MCF 10A (cell line): ENCODE measurements at regions not wholly inside any gene's neighbourhood (a gene's known extent, or its start where the extent isn't known, plus 50 kb on each side); places are given as distances from the start of the nearest gene placed in this dataset.

Source experiments
- BruUV-seq: library from RNA; stranded (reverse); fragments of 400-500 nt; replicated peaks from 2 replicates; lab custom pipeline; 2021; lab: Mats Ljungman, UMichigan
- CTCF ChIA-PET: fragments of 300-600 bp; sonication (Branson Sonifier 250); formaldehyde crosslinking; extraction: SDS; loops from one replicate; lab custom pipeline; 2021; ENCODE audit warnings: antibody characterized with exemption, inconsistent platforms; lab: Yijun Ruan, JAX
- POLR2A ChIA-PET: fragments of 300-600, 350-650 bp; sonication (Branson Sonifier 250); formaldehyde crosslinking; extraction: SDS; loops from one replicate; lab custom pipeline; 2020; ENCODE audit warnings: antibody characterized with exemption, inconsistent platforms; lab: Yijun Ruan, JAX
- DNase-seq: peaks from one replicate; pipeline ENCODE4 v3.0.0-alpha.2; 2018; ENCODE audit not compliant: unreplicated experiment
- H3K27ac Mint-ChIP-seq: one replicate; pipeline ENCODE4 v1.8.0; 2022; ENCODE audit warnings: mild to moderate bottlenecking, low read depth, mixed read lengths; ENCODE audit not compliant: unreplicated experiment
- H3K27me3 Mint-ChIP-seq: one replicate; pipeline ENCODE4 v1.8.0; 2022; ENCODE audit warnings: mixed read lengths; ENCODE audit not compliant: insufficient read depth, unreplicated experiment
- H3K36me3 Mint-ChIP-seq: one replicate; pipeline ENCODE4 v1.8.0; 2022; ENCODE audit warnings: mild to moderate bottlenecking, moderate library complexity, mixed read lengths; ENCODE audit not compliant: insufficient read depth, unreplicated experiment
- H3K4me1 Mint-ChIP-seq: one replicate; pipeline ENCODE4 v1.8.0; 2022; ENCODE audit warnings: mixed read lengths; ENCODE audit not compliant: insufficient read depth, unreplicated experiment
- H3K4me3 Mint-ChIP-seq: one replicate; pipeline ENCODE4 v1.8.0; 2022; ENCODE audit warnings: mild to moderate bottlenecking, moderate library complexity, mixed read lengths; ENCODE audit not compliant: unreplicated experiment
- H3K9me3 Mint-ChIP-seq: one replicate; pipeline ENCODE4 v1.8.0; 2022; ENCODE audit warnings: mixed read lengths; ENCODE audit not compliant: unreplicated experiment
- CTCF ChIP-seq: fragments of 200-600 bp; IDR thresholded peaks from one replicate; pipeline ENCODE4 v1.8.0; 2022; ENCODE audit warnings: antibody characterized with exemption, mild to moderate bottlenecking; ENCODE audit not compliant: unreplicated experiment
- intact Hi-C: fragments of 100-400 bp; cut with micrococcal nuclease; formaldehyde crosslinking; loops from 2 replicates; pipeline ENCODE4 v1.14.1; 2022

GRCh38 chr5:35443803-35444595 is 173.7 kb upstream of the SPEF2 start:
- H3K27ac Mint-ChIP-seq: no peak overlapping the region
- H3K27me3 Mint-ChIP-seq: no peaks in the 10 kb centered on the region
- CTCF ChIA-PET: interaction anchor here (1.7 kb wide), 1 partner anchor 215 kb away, joined by 4 read pairs; no protein-coding TSS in a partner anchor
- no peak for TF ChIP-seq CTCF
- no peak overlapping the region for H3K4me3 Mint-ChIP-seq
- intact Hi-C loops: no loop called here
- no peaks in the 10 kb centered on the region for H3K36me3 Mint-ChIP-seq
- no peaks in the 10 kb centered on the region for H3K9me3 Mint-ChIP-seq
- BruUV-seq: no TSS peak
- no peak for DNase-seq
- no peaks in the 10 kb centered on the region for H3K4me1 Mint-ChIP-seq
- POLR2A ChIA-PET: no interaction called here

- H3K4me3 Mint-ChIP-seq: no peak overlapping the region
- H3K36me3 Mint-ChIP-seq: no peaks in the 10 kb centered on the region
- no peak for DNase-seq
- H3K27me3 Mint-ChIP-seq: no peaks in the 10 kb centered on the region
- intact Hi-C loops: no loop called here
- no peak overlapping the region for H3K27ac Mint-ChIP-seq
- ChIA-PET POLR2A (no interaction called here), CTCF (interaction anchor here (1.7 kb wide), 1 partner anchor 214 kb away, joined by 4 read pairs; no protein-coding TSS in a partner anchor)
- H3K4me1 Mint-ChIP-seq: peaks cover 5% of the 10 kb centered on the region
- BruUV-seq: no TSS peak
- TF ChIP-seq CTCF: no peak
- no peaks in the 10 kb centered on the region for H3K9me3 Mint-ChIP-seq
Measured at GRCh38 chr5:35442885-35443639, 174.6 kb upstream of the SPEF2 start.

- ChIA-PET POLR2A (no interaction called here), CTCF (no interaction called here)
- Mint-ChIP-seq H3K9me3 (no peaks in the 10 kb centered on the region), H3K4me1 (peaks cover 5% of the 10 kb centered on the region), H3K4me3 (no peak overlapping the region), H3K36me3 (no peaks in the 10 kb centered on the region), H3K27me3 (peaks cover under 1% of the 10 kb centered on the region), H3K27ac (no peak overlapping the region)
- intact Hi-C loops: no loop called here
- no TSS peak for BruUV-seq
- TF ChIP-seq CTCF: no peak
- no peak for DNase-seq
Measured at GRCh38 chr5:35440409-35440808, 177.3 kb upstream of the SPEF2 start.

DNA sequence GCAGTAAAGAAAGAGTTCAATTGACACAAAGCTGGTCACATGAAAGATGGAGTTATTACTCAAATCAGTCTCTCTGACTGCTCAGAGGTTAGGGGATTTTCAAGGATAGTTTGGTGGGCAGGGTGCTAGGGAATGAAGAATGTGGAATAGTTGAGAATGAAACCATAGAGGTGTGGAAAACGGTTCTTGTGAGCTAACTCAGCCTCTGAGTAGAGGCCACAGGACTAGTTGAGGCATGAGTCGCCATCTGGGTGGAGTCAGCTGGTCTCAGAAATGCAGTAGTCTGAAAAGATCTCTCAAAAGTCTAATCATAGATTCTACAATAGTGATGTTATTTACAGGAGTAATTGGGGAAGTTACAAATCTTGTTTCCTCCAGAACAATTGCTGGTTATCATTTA is 178.9 kb upstream of the SPEF2 start:
- ChIA-PET CTCF (interaction anchor here (0.7 kb wide), 3 partner anchors 23 to 351 kb away, joined by 3 to 4 read pairs (median 3); no protein-coding TSS in a partner anchor), POLR2A (no interaction called here)
- Mint-ChIP-seq H3K9me3 (no peaks in the 10 kb centered on the region), H3K27ac (no peak overlapping the region), H3K4me3 (no peak overlapping the region), H3K36me3 (no peaks in the 10 kb centered on the region), H3K27me3 (peaks cover 16% of the 10 kb centered on the region), H3K4me1 (peaks cover 5% of the 10 kb centered on the region)
- no peak for TF ChIP-seq CTCF
- intact Hi-C loops: no loop called here
- DNase-seq: no peak
- no TSS peak for BruUV-seq
